ENCODE measurements at regions not wholly inside any gene's neighbourhood (a gene's known extent, or its start where the extent isn't known, plus 50 kb on each side); places are given as distances from the start of the nearest gene placed in this dataset.
A peak's percentile ranks its signal among the peaks of the same experiment; 100 is the strongest.

DNA sequence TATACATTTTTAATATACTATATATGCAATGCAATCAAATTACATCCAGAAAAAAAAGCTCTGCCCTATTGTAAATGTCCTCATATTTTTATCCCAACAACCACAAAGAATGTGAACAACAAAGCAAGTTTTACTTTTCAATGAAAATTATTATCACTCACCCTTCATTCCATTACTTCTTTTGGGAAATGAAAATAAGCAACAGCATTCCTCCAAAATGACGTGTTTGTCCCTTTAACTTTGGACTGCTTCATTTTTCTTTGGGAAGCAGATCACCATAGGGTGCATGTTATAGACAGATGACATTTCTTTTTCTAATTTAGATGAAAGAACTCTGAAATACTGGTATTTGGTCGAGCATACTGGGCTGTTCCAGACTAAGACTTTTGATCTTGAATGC, 667.1 kb upstream of the BOD1L1 start:
- TF ChIP-seq, protein P1, sequence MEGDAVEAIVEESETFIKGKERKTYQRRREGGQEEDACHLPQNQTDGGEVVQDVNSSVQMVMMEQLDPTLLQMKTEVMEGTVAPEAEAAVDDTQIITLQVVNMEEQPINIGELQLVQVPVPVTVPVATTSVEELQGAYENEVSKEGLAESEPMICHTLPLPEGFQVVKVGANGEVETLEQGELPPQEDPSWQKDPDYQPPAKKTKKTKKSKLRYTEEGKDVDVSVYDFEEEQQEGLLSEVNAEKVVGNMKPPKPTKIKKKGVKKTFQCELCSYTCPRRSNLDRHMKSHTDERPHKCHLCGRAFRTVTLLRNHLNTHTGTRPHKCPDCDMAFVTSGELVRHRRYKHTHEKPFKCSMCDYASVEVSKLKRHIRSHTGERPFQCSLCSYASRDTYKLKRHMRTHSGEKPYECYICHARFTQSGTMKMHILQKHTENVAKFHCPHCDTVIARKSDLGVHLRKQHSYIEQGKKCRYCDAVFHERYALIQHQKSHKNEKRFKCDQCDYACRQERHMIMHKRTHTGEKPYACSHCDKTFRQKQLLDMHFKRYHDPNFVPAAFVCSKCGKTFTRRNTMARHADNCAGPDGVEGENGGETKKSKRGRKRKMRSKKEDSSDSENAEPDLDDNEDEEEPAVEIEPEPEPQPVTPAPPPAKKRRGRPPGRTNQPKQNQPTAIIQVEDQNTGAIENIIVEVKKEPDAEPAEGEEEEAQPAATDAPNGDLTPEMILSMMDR (IDR thresholded peaks at IDR 0.05) = no peak
- intact Hi-C loops (cut with DNase I) = no loop called here
- no peaks in the 10 kb centered on the region for H3K4me1 ChIP-seq

GRCh38 chr4:14299166-14299565, 671.6 kb upstream of the BOD1L1 start:
- Histone ChIP-seq H3K9me3 (no peaks in the 10 kb centered on the region), H3K27me3 (ENCODE audit: insufficient read depth in 3 of 3, low read length in 2 of 3) (no peaks in the 10 kb centered on the region), H3K4me1 (no peaks in the 10 kb centered on the region), H3K27ac (no peak overlapping the region), H3K4me3 (no peak overlapping the region), H3K36me3 (ENCODE audit: insufficient read depth in 1 of 2, low read depth in 1 of 2) (no peaks in the 10 kb centered on the region)
- WGBS, 3 donors = 75 to 78% (median 77%) methylated on average over 2 of the region's 2 CpGs
- no peak for ATAC-seq
- TF ChIP-seq, protein P1 (IDR thresholded peaks at IDR 0.05) = no peak
- intact Hi-C loops (cut with DNase I) = no loop called here
- no peak for DNase-seq

More for the DNA sequence above, 667.1 kb upstream of the BOD1L1 start:
- 45 to 54% (median 47%) methylated on average over 2 of the region's 2 CpGs for WGBS, 3 donors
- H3K27me3 ChIP-seq (ENCODE audit: insufficient read depth in 3 of 3, low read length in 2 of 3) = no peaks in the 10 kb centered on the region
- DNase-seq (no peak), ATAC-seq (no peak)
- no peaks in the 10 kb centered on the region for H3K9me3 ChIP-seq
- H3K36me3 ChIP-seq (ENCODE audit: insufficient read depth in 1 of 2, low read depth in 1 of 2) = no peaks in the 10 kb centered on the region
- H3K27ac ChIP-seq = no peak overlapping the region
- H3K4me3 ChIP-seq = no peak overlapping the region

- no peaks in the 10 kb centered on the region for H3K27me3 ChIP-seq (ENCODE audit: insufficient read depth in 3 of 3, low read length in 2 of 3)
- ATAC-seq = no peak
- H3K27ac ChIP-seq = no peak overlapping the region
- TF ChIP-seq, protein P1 (IDR thresholded peaks at IDR 0.05) = no peak
- H3K36me3 ChIP-seq (ENCODE audit: insufficient read depth in 1 of 2, low read depth in 1 of 2) = no peaks in the 10 kb centered on the region
- DNase-seq = no peak
- H3K4me3 ChIP-seq = no peak overlapping the region
- H3K9me3 ChIP-seq = no peaks in the 10 kb centered on the region
- H3K4me1 ChIP-seq = no peaks in the 10 kb centered on the region
- intact Hi-C loops (cut with DNase I) = no loop called here
These were observed 674.5 kb upstream of the BOD1L1 start for GRCh38 chr4:14302021-14302420.

GRCh38 chr4:14303856-14304255, 676.3 kb upstream of the BOD1L1 start:
- Histone ChIP-seq H3K36me3 (ENCODE audit: insufficient read depth in 1 of 2, low read depth in 1 of 2) (no peaks in the 10 kb centered on the region), H3K9me3 (no peaks in the 10 kb centered on the region), H3K4me1 (no peaks in the 10 kb centered on the region), H3K27me3 (ENCODE audit: insufficient read depth in 3 of 3, low read length in 2 of 3) (no peaks in the 10 kb centered on the region), H3K4me3 (no peak overlapping the region), H3K27ac (no peak overlapping the region)
- TF ChIP-seq, protein P1 (IDR thresholded peaks at IDR 0.05) = no peak
- DNase-seq (no peak), ATAC-seq (no peak)
- intact Hi-C loops (cut with DNase I) = no loop called here
- WGBS, 3 donors = 75 to 80% (median 75%) methylated on average over 3 of the region's 3 CpGs

- Histone ChIP-seq H3K27me3 (ENCODE audit: insufficient read depth in 3 of 3, low read length in 2 of 3) (no peaks in the 10 kb centered on the region), H3K9me3 (no peaks in the 10 kb centered on the region), H3K36me3 (ENCODE audit: insufficient read depth in 1 of 2, low read depth in 1 of 2) (no peaks in the 10 kb centered on the region), H3K4me1 (no peaks in the 10 kb centered on the region), H3K27ac (no peak overlapping the region), H3K4me3 (no peak overlapping the region)
- TF ChIP-seq, protein P1 (IDR thresholded peaks at IDR 0.05) = no peak
- intact Hi-C loops (cut with DNase I) = no loop called here
- ATAC-seq = peak; percentile 81 to 94 (median 92)
- no peak for DNase-seq
These were observed 680.7 kb upstream of the BOD1L1 start for GRCh38 chr4:14308229-14308651.
